HG03108 (cell line): ENCODE measurements at regions not wholly inside any gene's neighbourhood (a gene's known extent, or its start where the extent isn't known, plus 50 kb on each side); places are given as distances from the start of the nearest gene placed in this dataset.

ENCODE experiments used
- ATAC-seq: cut with Tn5 transposase; IDR thresholded peaks from one replicate; pipeline ENCODE4 v1.9.1; 2021; ENCODE audit warnings: moderate library complexity; ENCODE audit not compliant: unreplicated experiment

GRCh38 chr13:44318161-44318560 is 55.5 kb upstream of the SERP2 start:
- no peak for ATAC-seq

- ATAC-seq, result no peak
Measured at GRCh38 chr13:44320611-44321010, 53.0 kb upstream of the SERP2 start.

- no peak for ATAC-seq
Measured at GRCh38 chr13:44321961-44322360, 51.7 kb upstream of the SERP2 start.

GRCh38 chr13:44322928-44323327 is 50.7 kb upstream of the SERP2 start:
- ATAC-seq, result no peak

DNA sequence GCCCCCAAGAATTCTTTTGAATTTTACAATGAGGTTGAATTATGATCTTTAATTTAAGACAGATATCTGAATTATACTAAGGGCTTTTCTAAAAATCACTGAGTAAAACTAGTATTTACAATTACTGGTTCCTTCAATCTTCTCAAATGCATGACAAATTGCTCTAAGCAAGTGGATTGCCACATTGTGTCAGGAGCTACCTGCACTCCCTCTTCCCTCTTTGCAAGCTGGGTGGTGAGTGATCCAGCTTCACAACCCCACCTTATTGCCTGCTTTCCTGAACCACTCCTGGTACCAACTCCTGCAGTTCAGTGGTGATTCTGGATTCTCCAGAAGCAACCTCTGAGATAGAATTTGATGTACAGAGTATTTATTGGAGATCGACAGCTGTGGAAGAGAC is 49.9 kb upstream of the SERP2 start:
- no peak for ATAC-seq
